B cell (primary cell): ENCODE measurements at regions not wholly inside any gene's neighbourhood (a gene's known extent, or its start where the extent isn't known, plus 50 kb on each side); places are given as distances from the start of the nearest gene placed in this dataset.

Source experiments
- EZH2 ChIP-seq: IDR thresholded peaks from 2 replicates; pipeline ENCODE4 v1.6.1; 2012; ENCODE audit warnings: borderline replicate concordance, low read depth, mild to moderate bottlenecking, moderate library complexity, low read length; ENCODE audit not compliant: insufficient read depth, poor library complexity, severe bottlenecking
- TF ChIP-seq, protein P1 (sequence below): fragments of 200-600 bp; IDR thresholded peaks from one replicate; pipeline ENCODE4 v1.8.0; 2022; ENCODE audit warnings: antibody characterized with exemption, mild to moderate bottlenecking

DNA sequence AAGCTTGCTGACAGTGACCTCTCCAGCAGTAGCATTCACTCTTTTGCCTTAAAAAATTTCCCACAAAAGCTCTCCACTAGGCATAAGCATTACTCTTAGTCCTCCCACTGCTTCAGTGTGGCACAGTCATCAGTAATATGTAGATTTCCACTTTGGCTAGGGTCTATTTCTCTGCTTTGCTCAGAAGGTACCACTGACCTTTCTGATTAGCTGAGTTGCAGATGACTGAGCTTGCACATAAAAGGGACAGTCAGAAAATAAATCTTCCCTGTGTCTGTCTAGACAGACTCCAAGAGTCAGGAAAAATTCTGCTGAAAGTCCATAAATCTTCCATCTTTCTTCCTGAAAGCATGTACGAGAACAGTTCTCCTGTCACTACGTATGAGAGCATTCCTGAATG is 56.6 kb upstream of the APP start:
- TF ChIP-seq, protein P1, sequence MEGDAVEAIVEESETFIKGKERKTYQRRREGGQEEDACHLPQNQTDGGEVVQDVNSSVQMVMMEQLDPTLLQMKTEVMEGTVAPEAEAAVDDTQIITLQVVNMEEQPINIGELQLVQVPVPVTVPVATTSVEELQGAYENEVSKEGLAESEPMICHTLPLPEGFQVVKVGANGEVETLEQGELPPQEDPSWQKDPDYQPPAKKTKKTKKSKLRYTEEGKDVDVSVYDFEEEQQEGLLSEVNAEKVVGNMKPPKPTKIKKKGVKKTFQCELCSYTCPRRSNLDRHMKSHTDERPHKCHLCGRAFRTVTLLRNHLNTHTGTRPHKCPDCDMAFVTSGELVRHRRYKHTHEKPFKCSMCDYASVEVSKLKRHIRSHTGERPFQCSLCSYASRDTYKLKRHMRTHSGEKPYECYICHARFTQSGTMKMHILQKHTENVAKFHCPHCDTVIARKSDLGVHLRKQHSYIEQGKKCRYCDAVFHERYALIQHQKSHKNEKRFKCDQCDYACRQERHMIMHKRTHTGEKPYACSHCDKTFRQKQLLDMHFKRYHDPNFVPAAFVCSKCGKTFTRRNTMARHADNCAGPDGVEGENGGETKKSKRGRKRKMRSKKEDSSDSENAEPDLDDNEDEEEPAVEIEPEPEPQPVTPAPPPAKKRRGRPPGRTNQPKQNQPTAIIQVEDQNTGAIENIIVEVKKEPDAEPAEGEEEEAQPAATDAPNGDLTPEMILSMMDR, result no peak
- TF ChIP-seq EZH2, result no peak
